SU-DHL-6 (cell line): ENCODE measurements at regions not wholly inside any gene's neighbourhood (a gene's known extent, or its start where the extent isn't known, plus 50 kb on each side); places are given as distances from the start of the nearest gene placed in this dataset.

Experiments used
- H2AFZ ChIP-seq: fragments of 200-600 bp; sonication (generic); 2 replicates; pipeline ENCODE4 v1.6.1; 2014; ENCODE audit warnings: low read depth, mild to moderate bottlenecking, moderate library complexity, mixed read lengths, antibody characterized with exemption, low read length; ENCODE audit not compliant: severe bottlenecking
- H3F3A ChIP-seq: fragments of 200-600 bp; shearing (Covaris generic); 2 replicates; pipeline ENCODE4 v1.6.0; 2016; ENCODE audit warnings: antibody characterized with exemption, mild to moderate bottlenecking; ENCODE audit not compliant: insufficient read depth
- H3K27ac ChIP-seq: fragments of 200-600 bp; sonication (generic); 2 replicates; pipeline ENCODE4 v1.5.1; 2016; ENCODE audit warnings: low read depth, mild to moderate bottlenecking, low read length, moderate library complexity, mixed read lengths
- H3K27me3 ChIP-seq: fragments of 200-600 bp; sonication (generic), shearing (Covaris generic); 2 replicates; pipeline ENCODE4 v1.6.0; 2014; ENCODE audit warnings: mild to moderate bottlenecking, low read length
- H3K36me3 ChIP-seq: fragments of 200-600 bp; sonication (generic); 2 replicates; pipeline ENCODE4 v1.6.1; 2014; ENCODE audit warnings: mild to moderate bottlenecking, low read length, mixed read lengths
- H3K4me2 ChIP-seq: fragments of 300-600, 200-600 bp; shearing (Covaris generic), sonication (generic); 2 replicates; pipeline ENCODE4 v1.6.0; 2014; ENCODE audit warnings: low read length, low read depth, mild to moderate bottlenecking; ENCODE audit not compliant: poor library complexity, severe bottlenecking
- H3K4me3 ChIP-seq: fragments of 200-600 bp; sonication (generic); 2 replicates; pipeline ENCODE4 v1.5.1; 2014; ENCODE audit warnings: antibody characterized with exemption, low read length, mild to moderate bottlenecking, mixed read lengths; ENCODE audit not compliant: insufficient read depth, poor library complexity, severe bottlenecking
- H3K79me2 ChIP-seq: fragments of 200-600 bp; sonication (generic); 2 replicates; pipeline ENCODE4 v1.6.1; 2014; ENCODE audit warnings: mild to moderate bottlenecking, low read length, moderate library complexity; ENCODE audit not compliant: insufficient read depth
- H3K9ac ChIP-seq: fragments of 200-600 bp; sonication (generic); 2 replicates; pipeline ENCODE4 v1.7.0; 2014; ENCODE audit warnings: mild to moderate bottlenecking, low read length
- H3K9me2 ChIP-seq: fragments of 200-600 bp; sonication (generic); replicated peaks from 2 replicates; pipeline ENCODE4 v1.6.1; 2014; ENCODE audit warnings: low read length; ENCODE audit not compliant: insufficient read depth
- H3K9me3 ChIP-seq: fragments of 200-600 bp; sonication (generic); 2 replicates; pipeline ENCODE4 v1.6.1; 2014; ENCODE audit warnings: low read length, mixed read lengths; ENCODE audit not compliant: insufficient read depth
- H4K20me1 ChIP-seq: fragments of 200-600 bp; sonication (generic); 2 replicates; pipeline ENCODE4 v1.6.1; 2014; ENCODE audit warnings: low read depth, mild to moderate bottlenecking, antibody characterized with exemption, low read length, moderate library complexity, mixed read lengths
- CTCF ChIP-seq: fragments of 200-600 bp; sonication (generic); IDR thresholded peaks from one replicate; pipeline ENCODE4 v1.5.1; 2017; ENCODE audit warnings: antibody characterized with exemption, mild to moderate bottlenecking, low read length, moderate library complexity; ENCODE audit not compliant: insufficient read depth, poor library complexity, severe bottlenecking
- EZH2phosphoT487 ChIP-seq: fragments of 200-600 bp; sonication (generic), shearing (Covaris generic); conservative IDR thresholded peaks from 2 replicates; pipeline ENCODE4 v1.6.1; 2018; ENCODE audit warnings: mild to moderate bottlenecking, antibody characterized with exemption, low read length, moderate library complexity, mixed read lengths

DNA sequence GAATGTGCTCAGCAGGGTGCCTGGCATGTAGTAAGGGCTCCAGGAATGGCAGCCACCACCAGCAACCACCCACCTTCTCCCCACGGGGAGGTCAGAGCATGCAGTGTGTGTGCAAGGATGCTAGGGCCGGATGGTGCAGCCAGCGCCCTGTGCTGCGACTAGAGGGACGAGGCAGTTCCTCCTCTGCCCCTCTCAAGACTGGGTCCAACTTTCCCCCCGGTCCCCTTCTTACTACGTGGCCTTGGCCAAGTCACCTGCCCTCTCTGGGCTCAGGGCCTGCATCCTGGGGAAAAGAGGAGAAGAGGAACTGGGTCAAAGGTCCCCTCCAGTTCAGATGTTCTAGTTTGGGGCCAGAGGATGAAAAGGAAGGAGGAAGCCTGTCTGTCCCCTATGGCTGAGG is 71.6 kb upstream of the TARDBP start:
- Histone ChIP-seq H3K27ac (no peak overlapping the region), H3K9me2 (no peaks in the 10 kb centered on the region), H3K79me2 (no peaks in the 10 kb centered on the region), H3K9ac (no peak overlapping the region), H3F3A (no peaks in the 10 kb centered on the region), H3K9me3 (no peaks in the 10 kb centered on the region), H4K20me1 (no peaks in the 10 kb centered on the region), H3K27me3 (no peaks in the 10 kb centered on the region), H2AFZ (no peak overlapping the region), H3K36me3 (no peaks in the 10 kb centered on the region), H3K4me3 (no peak overlapping the region), H3K4me2 (no peak overlapping the region)
- no peak for TF ChIP-seq CTCF
- TF ChIP-seq EZH2phosphoT487, result no peak

GRCh38 chr1:10941891-10942541 is 70.4 kb upstream of the TARDBP start:
- no peaks in the 10 kb centered on the region for H3F3A ChIP-seq
- no peaks in the 10 kb centered on the region for H3K79me2 ChIP-seq
- H4K20me1 ChIP-seq, result no peaks in the 10 kb centered on the region
- TF ChIP-seq EZH2phosphoT487, result no peak
- peak; percentile 87 for TF ChIP-seq CTCF
- H3K9ac ChIP-seq, result no peak overlapping the region
- no peaks in the 10 kb centered on the region for H3K27me3 ChIP-seq
- H3K27ac ChIP-seq, result no peak overlapping the region
- H3K36me3 ChIP-seq, result no peaks in the 10 kb centered on the region
- H3K9me3 ChIP-seq, result no peaks in the 10 kb centered on the region
- no peak overlapping the region for H3K4me3 ChIP-seq
- H3K9me2 ChIP-seq, result no peaks in the 10 kb centered on the region
- H2AFZ ChIP-seq, result no peak overlapping the region
- no peak overlapping the region for H3K4me2 ChIP-seq

DNA sequence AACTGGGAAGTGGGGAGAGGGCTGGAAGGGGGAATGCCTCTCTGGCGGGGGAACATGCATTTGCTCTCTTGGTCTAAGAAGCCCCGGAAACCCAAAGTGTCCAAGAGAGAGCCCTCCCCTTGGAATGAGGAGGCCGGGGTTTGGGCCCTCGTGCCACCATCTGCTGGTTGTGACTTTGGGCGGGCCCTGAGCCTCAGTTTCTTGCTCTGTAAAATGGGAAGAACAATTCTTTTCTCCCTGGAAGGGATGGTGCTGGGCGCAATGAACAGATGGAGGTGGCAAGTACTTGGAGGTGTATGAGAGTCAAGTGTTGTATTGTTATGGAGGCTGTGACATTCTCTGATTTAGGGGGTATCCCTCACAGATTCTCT is 69.9 kb upstream of the TARDBP start:
- H3K36me3 ChIP-seq, result no peaks in the 10 kb centered on the region
- TF ChIP-seq CTCF, result no peak
- no peak for TF ChIP-seq EZH2phosphoT487
- no peaks in the 10 kb centered on the region for H3K27me3 ChIP-seq
- no peaks in the 10 kb centered on the region for H3K9me3 ChIP-seq
- no peaks in the 10 kb centered on the region for H4K20me1 ChIP-seq
- no peak overlapping the region for H2AFZ ChIP-seq
- no peak overlapping the region for H3K4me2 ChIP-seq
- no peak overlapping the region for H3K27ac ChIP-seq
- no peak overlapping the region for H3K9ac ChIP-seq
- no peaks in the 10 kb centered on the region for H3K79me2 ChIP-seq
- H3K4me3 ChIP-seq, result no peak overlapping the region
- no peaks in the 10 kb centered on the region for H3F3A ChIP-seq
- H3K9me2 ChIP-seq, result no peaks in the 10 kb centered on the region
